CD14-positive monocyte (primary cell): ENCODE measurements at regions not wholly inside any gene's neighbourhood (a gene's known extent, or its start where the extent isn't known, plus 50 kb on each side); places are given as distances from the start of the nearest gene placed in this dataset.

Source experiments
- DNase-seq, 3 donors: peaks; one replicate each; pipeline ENCODE4 v3.0.0-alpha.2; 2011 to 2022
- H2AFZ ChIP-seq: 2 replicates; pipeline ENCODE4 v1.6.0; 2012; ENCODE audit warnings: mild to moderate bottlenecking, low read depth, low read length, inconsistent platforms; ENCODE audit not compliant: insufficient read depth, poor library complexity, severe bottlenecking
- H3K27ac ChIP-seq, 2 donors: 1 replicate in 1 of 2; 2 replicates in 1 of 2; pipeline ENCODE4 v1.5.1; 2012 to 2013; ENCODE audit warnings: low read length in 2 of 2, control low read depth in 1 of 2, inconsistent platforms in 1 of 2, low read depth in 1 of 2, mild to moderate bottlenecking in 1 of 2
- H3K27me3 ChIP-seq, 2 donors: one replicate each; pipeline versions ENCODE4 v1.6.0 to v1.6.1; 2011 to 2013; ENCODE audit warnings: low read length in 2 of 2; ENCODE audit not compliant: control insufficient read depth in 2 of 2, insufficient read depth in 2 of 2
- H3K36me3 ChIP-seq, 2 donors: replicated peaks in 1 of 2; 1 replicate in 1 of 2; 2 replicates in 1 of 2; pipeline versions ENCODE4 v1.5.1 to v1.6.1; 2012 to 2013; ENCODE audit warnings: low read length in 2 of 2, control low read depth in 1 of 2, inconsistent platforms in 1 of 2, mild to moderate bottlenecking in 1 of 2; ENCODE audit not compliant: insufficient read depth in 2 of 2, control insufficient read depth in 1 of 2
- H3K4me1 ChIP-seq, 2 donors: 1 replicate in 1 of 2; 2 replicates in 1 of 2; pipeline versions ENCODE4 v1.5.1 to v1.6.1; 2012 to 2013; ENCODE audit warnings: low read length in 2 of 2, control low read depth in 1 of 2, inconsistent platforms in 1 of 2, mild to moderate bottlenecking in 1 of 2, moderate library complexity in 1 of 2; ENCODE audit not compliant: insufficient read depth in 2 of 2, control insufficient read depth in 1 of 2
- H3K4me2 ChIP-seq: replicated peaks from 2 replicates; pipeline ENCODE3; 2012; ENCODE audit warnings: low read length, moderate library complexity, mild to moderate bottlenecking; ENCODE audit not compliant: poor library complexity, severe bottlenecking; ENCODE audit errors: extremely low read depth
- H3K4me3 ChIP-seq, 3 experiments: fragments of 200-600 bp in 1 of 3; sonication (generic) in 1 of 3; replicated peaks in 1 of 3; 1 replicate in 2 of 3; 2 replicates in 1 of 3; pipeline ENCODE4 v1.5.1; 2011 to 2013; ENCODE audit warnings: low read length in 3 of 3, mild to moderate bottlenecking in 3 of 3, control low read depth in 2 of 3, low read depth in 2 of 3, inconsistent platforms in 1 of 3, moderate library complexity in 1 of 3
- H3K79me2 ChIP-seq: 2 replicates; pipeline ENCODE4 v1.6.0; 2012; ENCODE audit warnings: mild to moderate bottlenecking, control low read depth, inconsistent platforms, low read length, moderate library complexity; ENCODE audit not compliant: insufficient read depth
- H3K9ac ChIP-seq: 2 replicates; pipeline ENCODE4 v1.6.0; 2017; ENCODE audit warnings: low read length, mild to moderate bottlenecking; ENCODE audit not compliant: insufficient read depth, poor library complexity, severe bottlenecking
- H3K9me3 ChIP-seq, 2 donors: replicated peaks in 1 of 2; 1 replicate in 1 of 2; 2 replicates in 1 of 2; pipeline versions ENCODE4 v1.5.1 to v1.6.1; 2012 to 2013; ENCODE audit warnings: low read length in 2 of 2, control low read depth in 1 of 2; ENCODE audit not compliant: control insufficient read depth in 1 of 2, insufficient read depth in 1 of 2
- H4K20me1 ChIP-seq: 2 replicates; pipeline ENCODE4 v1.6.0; 2012; ENCODE audit warnings: mild to moderate bottlenecking, low read length, control low read depth, moderate library complexity; ENCODE audit not compliant: insufficient read depth
- H3K27ac Mint-ChIP-seq, 7 donors: one replicate each; pipeline ENCODE4 v1.8.0; 2020; ENCODE audit warnings: mild to moderate bottlenecking in 7 of 7, mixed read lengths in 7 of 7, moderate library complexity in 6 of 7, inconsistent platforms in 2 of 7
- H3K27me3 Mint-ChIP-seq, 3 donors: one replicate each; pipeline ENCODE4 v1.8.0; 2021 to 2022; ENCODE audit warnings: low read depth in 3 of 3, mild to moderate bottlenecking in 3 of 3, mixed read lengths in 3 of 3, moderate library complexity in 3 of 3, inconsistent platforms in 1 of 3
- H3K36me3 Mint-ChIP-seq, 2 donors: one replicate each; pipeline ENCODE4 v1.8.0; 2020; ENCODE audit warnings: mixed read lengths in 2 of 2, inconsistent platforms in 1 of 2, mild to moderate bottlenecking in 1 of 2
- H3K4me1 Mint-ChIP-seq: one replicate; pipeline ENCODE4 v1.8.0; 2020; ENCODE audit warnings: mild to moderate bottlenecking, mixed read lengths
- H3K4me3 Mint-ChIP-seq, 2 donors: one replicate each; pipeline ENCODE4 v1.8.0; 2020; ENCODE audit warnings: mild to moderate bottlenecking in 2 of 2, mixed read lengths in 2 of 2, moderate library complexity in 1 of 2
- H3K9me3 Mint-ChIP-seq, 7 donors: one replicate each; pipeline ENCODE4 v1.8.0; 2020 to 2022; ENCODE audit warnings: mixed read lengths in 7 of 7, mild to moderate bottlenecking in 6 of 7, moderate library complexity in 6 of 7, inconsistent platforms in 2 of 7
- WGBS: methylation state at CpG from one replicate; pipeline ENCODE4 v1.1.5; 2013; ENCODE audit warnings: missing lambda C conversion rate; ENCODE audit not compliant: insufficient coverage; 5-methylcytosine and 5-hydroxymethylcytosine counted together
- intact Hi-C, 2 donors: fragments of 100-400 bp; cut with micrococcal nuclease; formaldehyde crosslinking; loops; one replicate each; pipeline versions ENCODE4 v1.15.0 to v1.15.1; 2023
- TF ChIP-seq, protein P1 (sequence below): fragments of 200-600 bp; IDR thresholded peaks from one replicate; pipeline ENCODE4 v1.8.0; 2022; ENCODE audit warnings: antibody characterized with exemption, mild to moderate bottlenecking

DNA sequence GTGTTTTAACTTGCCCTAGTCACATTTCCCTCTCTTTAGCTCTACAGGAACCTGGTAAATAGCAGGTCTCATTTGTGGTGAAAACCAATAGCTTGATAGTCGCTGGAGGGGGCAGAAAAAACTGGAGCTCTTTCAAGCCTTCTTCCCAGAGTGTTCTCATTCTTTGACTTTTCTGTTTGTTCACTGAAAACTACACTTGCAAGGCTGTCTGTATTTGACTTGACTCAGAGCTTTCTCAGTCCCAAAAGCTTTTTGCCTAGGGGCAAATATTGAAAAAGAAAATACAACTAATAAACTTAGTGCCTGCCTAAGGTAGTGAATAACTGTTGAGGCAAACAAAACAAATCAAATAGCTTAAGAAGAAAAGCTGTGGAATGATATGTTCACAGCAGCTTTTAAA lies 217.1 kb upstream of the CHRM3 start:
- Histone ChIP-seq H3K27me3 (no peaks in the 10 kb centered on the region), H3K36me3 (no peaks in the 10 kb centered on the region), H2AFZ (no peak overlapping the region), H3K4me1 (no peaks in the 10 kb centered on the region), H3K27ac (no peak overlapping the region), H3K4me2 (no peak overlapping the region), H4K20me1 (no peaks in the 10 kb centered on the region), H3K4me3 (no peak overlapping the region), H3K9me3 (peaks cover 0 to 5% of the 10 kb centered on the region in 2 donors), H3K9ac (no peak overlapping the region), H3K79me2 (no peaks in the 10 kb centered on the region)
- peaks cover 0 to 10% (median 7%) of the 10 kb centered on the region in 7 donors for H3K9me3 Mint-ChIP-seq
- no peak for DNase-seq
- H3K4me3 Mint-ChIP-seq, result no peak overlapping the region
- no peaks in the 10 kb centered on the region for H3K27me3 Mint-ChIP-seq
- H3K27ac Mint-ChIP-seq, result no peak overlapping the region
- WGBS, result no CpG with 5 or more reads among the region's 1 CpG
- H3K36me3 Mint-ChIP-seq, result no peaks in the 10 kb centered on the region
- TF ChIP-seq, protein P1, sequence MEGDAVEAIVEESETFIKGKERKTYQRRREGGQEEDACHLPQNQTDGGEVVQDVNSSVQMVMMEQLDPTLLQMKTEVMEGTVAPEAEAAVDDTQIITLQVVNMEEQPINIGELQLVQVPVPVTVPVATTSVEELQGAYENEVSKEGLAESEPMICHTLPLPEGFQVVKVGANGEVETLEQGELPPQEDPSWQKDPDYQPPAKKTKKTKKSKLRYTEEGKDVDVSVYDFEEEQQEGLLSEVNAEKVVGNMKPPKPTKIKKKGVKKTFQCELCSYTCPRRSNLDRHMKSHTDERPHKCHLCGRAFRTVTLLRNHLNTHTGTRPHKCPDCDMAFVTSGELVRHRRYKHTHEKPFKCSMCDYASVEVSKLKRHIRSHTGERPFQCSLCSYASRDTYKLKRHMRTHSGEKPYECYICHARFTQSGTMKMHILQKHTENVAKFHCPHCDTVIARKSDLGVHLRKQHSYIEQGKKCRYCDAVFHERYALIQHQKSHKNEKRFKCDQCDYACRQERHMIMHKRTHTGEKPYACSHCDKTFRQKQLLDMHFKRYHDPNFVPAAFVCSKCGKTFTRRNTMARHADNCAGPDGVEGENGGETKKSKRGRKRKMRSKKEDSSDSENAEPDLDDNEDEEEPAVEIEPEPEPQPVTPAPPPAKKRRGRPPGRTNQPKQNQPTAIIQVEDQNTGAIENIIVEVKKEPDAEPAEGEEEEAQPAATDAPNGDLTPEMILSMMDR, result no peak
- peaks cover 5% of the 10 kb centered on the region for H3K4me1 Mint-ChIP-seq
- intact Hi-C loops, result no loop called here

DNA sequence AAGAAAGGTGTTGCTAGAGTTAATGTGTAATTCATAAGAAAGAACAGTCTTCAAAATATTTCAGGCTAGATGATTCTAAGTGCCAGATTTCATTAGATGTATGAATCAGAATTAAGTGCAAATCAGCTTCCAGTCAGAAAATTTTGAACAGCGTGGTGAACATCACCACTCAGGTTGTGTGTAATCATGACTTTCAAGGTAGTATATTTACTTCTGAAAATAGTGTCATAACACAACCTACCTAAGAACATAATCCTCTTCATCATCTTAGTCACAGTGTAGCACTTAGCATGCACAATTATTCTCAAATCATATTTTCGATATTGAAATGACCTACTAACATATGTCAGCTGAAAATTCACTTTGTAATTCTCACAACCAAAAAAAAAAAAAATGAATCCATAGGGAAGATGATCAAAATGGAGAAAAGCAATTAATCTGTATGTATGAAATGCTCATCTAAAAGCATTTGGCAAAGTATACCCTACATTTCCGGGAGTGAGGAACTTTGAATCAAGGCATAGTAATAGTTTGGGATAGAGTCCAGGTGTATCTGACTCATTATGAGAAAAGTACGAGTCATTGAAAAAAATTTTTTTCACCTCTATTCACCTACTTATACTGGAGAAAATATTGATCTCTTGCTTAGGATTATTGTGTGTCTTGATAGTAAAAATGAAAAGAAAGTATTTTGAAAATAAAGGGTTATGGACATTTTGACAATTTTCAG lies 221.8 kb upstream of the CHRM3 start:
- TF ChIP-seq, protein P1, result no peak
- H3K27me3 ChIP-seq, result no peaks in the 10 kb centered on the region
- H4K20me1 ChIP-seq, result no peaks in the 10 kb centered on the region
- peaks cover 0 to 9% (median 2%) of the 10 kb centered on the region in 7 donors for H3K9me3 Mint-ChIP-seq
- H3K27me3 Mint-ChIP-seq, result no peaks in the 10 kb centered on the region
- no peaks in the 10 kb centered on the region for H3K36me3 ChIP-seq
- no peaks in the 10 kb centered on the region for H3K4me1 ChIP-seq
- no peaks in the 10 kb centered on the region for H3K4me1 Mint-ChIP-seq
- H2AFZ ChIP-seq, result no peak overlapping the region
- WGBS, result no CpG with 5 or more reads among the region's 4 CpGs
- H3K9me3 ChIP-seq, result peaks cover 0 to 4% of the 10 kb centered on the region in 2 donors
- intact Hi-C loops, result no loop called here
- no peaks in the 10 kb centered on the region for H3K79me2 ChIP-seq
- H3K4me3 Mint-ChIP-seq, result no peak overlapping the region
- H3K9ac ChIP-seq, result no peak overlapping the region
- no peak overlapping the region for H3K27ac ChIP-seq
- no peaks in the 10 kb centered on the region for H3K36me3 Mint-ChIP-seq
- DNase-seq, result no peak
- H3K4me3 ChIP-seq, result no peak overlapping the region
- no peak overlapping the region for H3K4me2 ChIP-seq
- H3K27ac Mint-ChIP-seq, result no peak overlapping the region
